H1 (cell line): ENCODE measurements at regions not wholly inside any gene's neighbourhood (a gene's known extent, or its start where the extent isn't known, plus 50 kb on each side); places are given as distances from the start of the nearest gene placed in this dataset.

Experiments used
- CTCF ChIA-PET: fragments of 300-600 bp; sonication (Branson Sonifier 250); formaldehyde crosslinking; loops from one replicate; lab custom pipeline; 2021; ENCODE audit not compliant: partially characterized antibody; lab: Charles Lee
- POLR2A ChIA-PET: fragments of 300-600 bp; sonication (Branson Sonifier 250); formaldehyde crosslinking; loops from one replicate; lab custom pipeline; 2021; ENCODE audit warnings: inconsistent platforms; ENCODE audit not compliant: partially characterized antibody; lab: Charles Lee
- DNase-seq, 2 experiments: peaks; one replicate each; pipeline versions ENCODE4 v3.0.0 to v3.0.0-alpha.2; 2010 to 2022; ENCODE audit warnings: low spot score in 2 of 2, low read depth in 1 of 2, mixed read lengths in 1 of 2
- FAIRE-seq: peaks from 2 replicates; lab custom pipeline; 2011; peaks lifted over from hg19 to GRCh38; lab: Jason Lieb, UNC
- H2AFZ ChIP-seq: 2 replicates; pipeline ENCODE4 v1.8.1; 2012; ENCODE audit warnings: low read length, inconsistent platforms
- H2AK5ac ChIP-seq: 2 replicates; pipeline ENCODE4 v1.6.1; 2013; ENCODE audit warnings: low read depth, low read length
- H2BK120ac ChIP-seq: replicated peaks from 2 replicates; pipeline ENCODE3; 2013; ENCODE audit warnings: low read depth, low read length, inconsistent platforms
- H2BK12ac ChIP-seq: 2 replicates; pipeline ENCODE4 v1.6.1; 2013; ENCODE audit warnings: low read depth, low read length
- H2BK15ac ChIP-seq: 2 replicates; pipeline ENCODE4 v1.6.1; 2013; ENCODE audit warnings: low read length
- H2BK20ac ChIP-seq: 2 replicates; pipeline ENCODE4 v1.6.1; 2013; ENCODE audit warnings: low read length
- H2BK5ac ChIP-seq: 2 replicates; pipeline ENCODE4 v1.6.1; 2013; ENCODE audit warnings: low read depth, low read length
- H3K14ac ChIP-seq: 2 replicates; pipeline ENCODE4 v1.6.1; 2013; ENCODE audit warnings: inconsistent platforms; ENCODE audit not compliant: insufficient read length
- H3K18ac ChIP-seq: 2 replicates; pipeline ENCODE4 v1.6.1; 2013; ENCODE audit warnings: low read length; ENCODE audit errors: extremely low read depth
- H3K23ac ChIP-seq: 2 replicates; pipeline ENCODE4 v1.6.1; 2013; ENCODE audit warnings: inconsistent platforms; ENCODE audit not compliant: insufficient read length
- H3K23me2 ChIP-seq: 2 replicates; pipeline ENCODE4 v1.6.1; 2013; ENCODE audit warnings: low read depth, low read length
- H3K27ac ChIP-seq: 2 replicates; pipeline ENCODE4 v1.6.1; 2011; ENCODE audit warnings: low read depth, low read length, inconsistent platforms
- H3K27me3 ChIP-seq, 4 experiments: replicated peaks in 1 of 4; 1 replicate in 1 of 4; 2 replicates in 3 of 4; pipeline versions ENCODE4 v1.6.1 to v1.8.1; 2011 to 2013; ENCODE audit warnings: low read length in 3 of 4, mild to moderate bottlenecking in 3 of 4, inconsistent platforms in 2 of 4, mixed read lengths in 2 of 4, moderate library complexity in 1 of 4; ENCODE audit not compliant: control insufficient read depth in 3 of 4, insufficient read depth in 3 of 4; ENCODE audit errors: extremely low read depth in 1 of 4
- H3K36me3 ChIP-seq, 4 experiments: 2 replicates each; pipeline versions ENCODE4 v1.6.1 to v1.8.1; 2011 to 2013; ENCODE audit warnings: mild to moderate bottlenecking in 4 of 4, low read length in 3 of 4, moderate library complexity in 2 of 4, control low read depth in 1 of 4, inconsistent platforms in 1 of 4; ENCODE audit not compliant: insufficient read depth in 4 of 4, control insufficient read depth in 2 of 4
- H3K4ac ChIP-seq: replicated peaks from 2 replicates; pipeline ENCODE3; 2013; ENCODE audit warnings: low read length, low read depth, mixed read lengths, inconsistent platforms; ENCODE audit not compliant: insufficient read length
- H3K4me1 ChIP-seq, 4 experiments: replicated peaks in 1 of 4; 1 replicate in 1 of 4; 2 replicates in 3 of 4; pipeline versions ENCODE4 v1.6.1 to v1.8.1; 2011 to 2013; ENCODE audit warnings: low read length in 3 of 4, inconsistent platforms in 2 of 4, mixed read lengths in 1 of 4; ENCODE audit not compliant: insufficient read depth in 4 of 4, control insufficient read depth in 3 of 4
- H3K4me2 ChIP-seq, 2 experiments: 2 replicates each; pipeline versions ENCODE4 v1.6.1 to v1.8.1; 2011 to 2013; ENCODE audit warnings: low read depth in 2 of 2, low read length in 2 of 2, control low read depth in 1 of 2, inconsistent platforms in 1 of 2, mild to moderate bottlenecking in 1 of 2; ENCODE audit not compliant: insufficient read depth in 1 of 2
- H3K4me3 ChIP-seq, 4 experiments: fragments of 200-600, 300-600 bp in 1 of 4; sonication (generic), shearing (Covaris generic), sonication (Bioruptor Twin) in 1 of 4; 2 replicates each; pipeline versions ENCODE4 v1.5.1 to v1.8.1; 2011 to 2016; ENCODE audit warnings: low read length in 4 of 4, low read depth in 3 of 4, control low read depth in 2 of 4, inconsistent platforms in 2 of 4, mild to moderate bottlenecking in 2 of 4, mixed read lengths in 1 of 4, moderate library complexity in 1 of 4; ENCODE audit not compliant: insufficient read depth in 2 of 4; ENCODE audit errors: extremely low read depth in 1 of 4
- H3K56ac ChIP-seq: replicated peaks from 2 replicates; pipeline ENCODE3; 2013; ENCODE audit warnings: low read depth, mild to moderate bottlenecking, mixed read lengths, low read length, inconsistent platforms; ENCODE audit not compliant: insufficient read length
- H3K79me1 ChIP-seq: 2 replicates; pipeline ENCODE4 v1.6.1; 2013; ENCODE audit warnings: low read depth, low read length, control low read depth
- H3K79me2 ChIP-seq, 2 experiments: 2 replicates each; pipeline versions ENCODE4 v1.6.1 to v1.8.1; 2012 to 2013; ENCODE audit warnings: low read length in 2 of 2, mild to moderate bottlenecking in 2 of 2, inconsistent platforms in 1 of 2; ENCODE audit not compliant: insufficient read depth in 2 of 2, control insufficient read depth in 1 of 2
- H3K9ac ChIP-seq, 4 experiments: replicated peaks in 1 of 4; 1 replicate in 1 of 4; 2 replicates in 3 of 4; pipeline versions ENCODE4 v1.6.1 to v1.8.1; 2011 to 2013; ENCODE audit warnings: low read depth in 3 of 4, low read length in 3 of 4, control low read depth in 2 of 4, mild to moderate bottlenecking in 2 of 4, moderate library complexity in 2 of 4, inconsistent platforms in 1 of 4; ENCODE audit errors: extremely low read depth in 1 of 4
- H3K9me3 ChIP-seq, 2 experiments: 2 replicates each; pipeline versions ENCODE4 v1.6.1 to v1.8.1; 2012 to 2013; ENCODE audit warnings: mild to moderate bottlenecking in 2 of 2, moderate library complexity in 2 of 2, control low read depth in 1 of 2, inconsistent platforms in 1 of 2, low read depth in 1 of 2, low read length in 1 of 2, mixed read lengths in 1 of 2; ENCODE audit not compliant: insufficient read depth in 2 of 2
- H4K20me1 ChIP-seq, 2 experiments: replicated peaks in 1 of 2; 2 replicates each; pipeline versions ENCODE3 to v1.8.1; 2011 to 2013; ENCODE audit warnings: inconsistent platforms in 2 of 2, low read length in 2 of 2, mild to moderate bottlenecking in 1 of 2; ENCODE audit not compliant: insufficient read depth in 2 of 2, control insufficient read depth in 1 of 2
- H4K5ac ChIP-seq: 2 replicates; pipeline ENCODE4 v1.6.1; 2013; ENCODE audit warnings: low read length, low read depth, mixed read lengths, inconsistent platforms; ENCODE audit not compliant: insufficient read length
- H4K8ac ChIP-seq: 2 replicates; pipeline ENCODE4 v1.8.0; 2013; ENCODE audit warnings: mild to moderate bottlenecking, moderate library complexity, low read length, inconsistent platforms; ENCODE audit not compliant: insufficient read depth; ENCODE audit errors: extremely low read depth
- H4K91ac ChIP-seq: replicated peaks from 2 replicates; pipeline ENCODE3; 2013; ENCODE audit warnings: low read length, mixed read lengths, inconsistent platforms; ENCODE audit not compliant: insufficient read length
- MAFK ChIP-seq: IDR thresholded peaks from 2 replicates; pipeline ENCODE4 v1.6.1; 2012; ENCODE audit warnings: low read depth, mild to moderate bottlenecking, improper control_type of control experiment, low read length
- WGBS, 2 experiments: shearing (Covaris generic) in 1 of 2; methylation state at CpG; one replicate each; pipeline versions ENCODE4 v1.1.6 to v1.1.7; 2013 to 2015; ENCODE audit warnings: low lambda C conversion rate in 2 of 2, mixed read lengths in 2 of 2, inconsistent platforms in 1 of 2, low coverage in 1 of 2, missing lambda C conversion rate in 1 of 2; ENCODE audit not compliant: insufficient replicate concordance in 2 of 2, insufficient coverage in 1 of 2, insufficient read length in 1 of 2; ENCODE audit errors: extremely low coverage in 1 of 2, missing lambda C conversion rate in 1 of 2; 5-methylcytosine and 5-hydroxymethylcytosine counted together

- H3K23ac ChIP-seq: no peak overlapping the region
- H3K23me2 ChIP-seq: no peaks in the 10 kb centered on the region
- H3K36me3 ChIP-seq: no peaks in the 10 kb centered on the region
- H3K56ac ChIP-seq: no peak overlapping the region
- POLR2A ChIA-PET: no interaction called here
- DNase-seq: no peak
- H2AK5ac ChIP-seq: no peak overlapping the region
- H4K20me1 ChIP-seq: no peaks in the 10 kb centered on the region
- WGBS, 2 experiments: 76% methylated on average over 5 of the region's 5 CpGs; no CpG with 5 or more reads in 1 of the 2 experiments
- no peak overlapping the region for H3K4me2 ChIP-seq
- H3K4ac ChIP-seq: no peak overlapping the region
- H3K4me3 ChIP-seq: no peak overlapping the region
- no peaks in the 10 kb centered on the region for H3K4me1 ChIP-seq
- no peak overlapping the region for H3K14ac ChIP-seq
- H2AFZ ChIP-seq: no peak overlapping the region
- no peak overlapping the region for H2BK15ac ChIP-seq
- no peak overlapping the region for H3K18ac ChIP-seq
- no peak overlapping the region for H4K91ac ChIP-seq
- no peak overlapping the region for H2BK120ac ChIP-seq
- peaks cover 0 to 2% (median 0%) of the 10 kb centered on the region in 4 experiments; a peak in 1 of 7 replicates for H3K27me3 ChIP-seq
- no peaks in the 10 kb centered on the region for H3K79me1 ChIP-seq
- no peak overlapping the region for H2BK20ac ChIP-seq
- no peak overlapping the region for H4K8ac ChIP-seq
- CTCF ChIA-PET: interaction anchor here (0.8 to 1.5 kb wide), 3 partner anchors 21 to 317 kb away, joined by 3 to 4 read pairs (median 4); no protein-coding TSS in a partner anchor
- TF ChIP-seq MAFK: no peak
- H2BK5ac ChIP-seq: no peak overlapping the region
- no peak overlapping the region for H4K5ac ChIP-seq
- H3K9me3 ChIP-seq: no peaks in the 10 kb centered on the region
- no peak overlapping the region for H2BK12ac ChIP-seq
- FAIRE-seq: no peak
- H3K9ac ChIP-seq: no peak overlapping the region
- no peak overlapping the region for H3K27ac ChIP-seq
- H3K79me2 ChIP-seq: no peaks in the 10 kb centered on the region
Observed at GRCh38 chr3:43790060-43790459, 99.3 kb downstream of the ABHD5 start.
